SKM-1 treated with dmso at 0.1 percent for 144 hours (cell line): ENCODE measurements at regions not wholly inside any gene's neighbourhood (a gene's known extent, or its start where the extent isn't known, plus 50 kb on each side); places are given as distances from the start of the nearest gene placed in this dataset.

Experiments
- DNase-seq: peaks from one replicate; lab custom pipeline; 2025; ENCODE audit not compliant: unreplicated experiment; lab: John Stamatoyannopoulos, UW

GRCh38 chr13:89751432-89751930, 1596.0 kb upstream of the MIR17HG start:
- DNase-seq, result no peak

GRCh38 chr13:89752394-89752793, 1595.1 kb upstream of the MIR17HG start:
- DNase-seq, result no peak

DNA sequence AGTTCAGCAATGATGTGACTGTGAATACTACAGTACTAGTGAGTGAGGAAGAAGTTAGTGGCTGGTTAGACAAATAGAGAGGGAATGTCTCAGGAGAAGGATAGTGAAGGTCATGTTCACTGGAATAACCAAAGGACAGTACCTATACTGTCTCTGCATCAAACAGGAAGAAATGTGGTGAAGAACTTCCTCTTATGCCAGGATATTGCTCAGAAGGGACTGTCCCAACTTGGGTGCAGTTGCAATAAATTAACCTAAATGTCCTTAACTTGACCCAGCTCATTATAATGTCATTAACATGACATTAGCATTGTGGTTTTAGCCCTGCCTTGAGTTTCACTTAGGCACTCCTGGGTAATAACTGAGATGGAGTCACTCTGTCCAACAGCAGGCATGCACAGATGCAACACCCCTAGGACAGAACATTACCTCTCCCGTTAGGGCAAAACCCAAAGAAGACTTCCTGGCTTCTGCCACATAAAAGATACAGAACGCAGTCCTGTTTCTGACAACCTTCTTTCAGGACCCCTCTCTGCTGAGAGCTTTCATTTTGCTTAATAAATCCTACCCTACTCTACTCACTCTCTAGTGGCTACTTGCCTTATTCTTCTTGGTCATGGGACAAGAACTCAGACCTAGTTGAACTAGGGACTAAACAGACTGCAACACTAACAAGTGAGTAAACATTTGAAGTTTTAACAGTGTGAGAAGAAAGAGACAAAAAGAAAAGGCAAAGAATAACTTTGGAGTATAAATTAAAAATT, 1591.6 kb upstream of the MIR17HG start:
- DNase-seq, result peak; percentile 27

DNA sequence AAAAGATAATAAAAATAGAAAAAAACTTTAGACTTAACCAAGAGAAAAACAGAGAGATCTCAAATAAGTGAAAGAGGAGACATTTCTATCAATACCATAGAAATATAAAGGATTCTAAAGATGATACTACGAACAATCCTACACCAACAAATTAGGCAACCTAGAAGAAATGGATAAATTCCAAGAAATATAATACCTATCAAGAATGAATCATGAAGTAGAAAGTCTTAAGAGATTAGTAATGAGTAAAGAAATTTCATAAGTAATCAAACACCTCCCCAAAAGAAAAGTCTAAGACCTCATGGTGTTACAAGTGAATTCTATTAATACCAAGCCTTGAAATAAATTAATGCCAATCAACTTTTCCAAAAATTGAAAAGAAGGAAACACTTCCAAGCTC, 1584.5 kb upstream of the MIR17HG start:
- DNase-seq, result no peak

GRCh38 chr13:89783221-89783755, 1564.2 kb upstream of the MIR17HG start:
- no peak for DNase-seq

- DNase-seq, result no peak
Observed at GRCh38 chr13:89784161-89784809, 1563.2 kb upstream of the MIR17HG start.

GRCh38 chr13:89786531-89786930, 1561.0 kb upstream of the MIR17HG start:
- DNase-seq, result no peak

DNA sequence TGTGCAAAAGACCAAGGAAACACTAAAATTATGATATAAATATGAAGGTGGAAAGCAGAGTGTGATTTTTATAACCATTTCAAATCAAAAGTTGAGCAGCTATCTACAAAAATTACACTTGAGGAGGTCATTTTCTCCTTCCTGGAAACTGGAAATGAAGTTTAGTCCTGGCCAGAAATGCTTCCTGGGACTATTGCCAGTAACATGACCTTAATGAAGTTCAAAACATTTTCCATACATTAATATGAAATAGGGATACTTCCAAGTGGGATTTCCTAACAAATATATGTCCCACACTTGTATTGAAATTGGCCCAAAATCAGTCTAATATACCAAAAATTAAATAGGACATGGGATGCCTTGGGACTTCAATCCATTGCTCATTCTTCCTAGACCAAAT, 1556.8 kb upstream of the MIR17HG start:
- DNase-seq, result no peak

- DNase-seq, result no peak
Observed at GRCh38 chr13:89791971-89792630, 1555.4 kb upstream of the MIR17HG start.

- no peak for DNase-seq
Observed at GRCh38 chr13:89796196-89796595, 1551.3 kb upstream of the MIR17HG start.

DNA sequence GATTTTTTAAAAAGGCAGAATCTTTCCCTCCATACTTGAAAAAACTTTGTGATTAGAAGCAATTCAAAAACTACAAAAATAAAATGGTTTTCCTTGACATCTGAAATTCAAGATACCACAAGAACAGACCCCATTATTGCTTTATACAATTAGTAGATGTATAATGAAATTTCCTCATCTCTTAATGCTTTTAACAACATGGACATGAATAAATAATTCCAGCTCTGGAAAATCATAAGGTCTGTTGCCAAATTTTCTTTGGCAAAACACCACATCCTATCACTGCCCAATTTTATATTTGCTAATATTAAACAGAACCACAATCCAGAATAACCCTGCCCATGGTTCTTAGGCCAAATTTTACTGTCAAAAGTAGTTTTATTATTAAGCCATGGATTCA, 1543.6 kb upstream of the MIR17HG start:
- DNase-seq, result no peak

DNA sequence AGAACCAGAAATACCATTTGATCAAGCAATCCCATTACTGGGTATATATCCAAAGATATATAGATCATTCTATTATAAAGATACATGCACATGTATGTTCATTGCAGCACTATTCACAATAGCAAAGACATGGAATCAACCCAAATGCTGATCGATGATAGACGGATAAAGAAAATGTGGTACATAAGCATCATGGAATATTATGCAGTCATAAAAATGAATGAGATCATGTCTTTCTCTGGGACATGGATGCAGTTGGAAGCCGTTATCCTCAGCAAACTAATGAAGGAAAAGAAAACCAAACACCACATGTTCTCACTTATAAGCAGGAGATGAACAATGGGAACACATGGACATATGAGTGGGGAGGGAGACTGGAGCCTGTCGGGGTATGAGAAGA, 1540.9 kb upstream of the MIR17HG start:
- no peak for DNase-seq

DNA sequence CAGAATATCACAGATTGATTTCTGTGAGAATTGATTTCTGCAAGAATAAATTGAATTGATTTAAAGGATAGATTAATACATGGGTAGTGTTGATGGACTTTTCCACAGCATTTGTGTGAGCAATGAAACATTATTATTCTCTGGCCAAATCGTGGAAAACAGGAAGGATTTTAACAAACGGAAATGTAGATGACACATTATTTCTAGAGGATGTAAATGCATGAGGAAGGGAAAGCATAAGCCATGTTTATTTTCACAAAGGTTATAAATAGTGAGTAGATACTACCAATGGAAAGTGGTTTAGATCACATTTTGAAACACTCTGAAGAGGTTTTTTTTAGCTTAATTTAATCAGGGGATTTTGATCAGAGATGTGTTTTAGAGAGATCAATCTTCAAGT, 1534.6 kb upstream of the MIR17HG start:
- no peak for DNase-seq

DNA sequence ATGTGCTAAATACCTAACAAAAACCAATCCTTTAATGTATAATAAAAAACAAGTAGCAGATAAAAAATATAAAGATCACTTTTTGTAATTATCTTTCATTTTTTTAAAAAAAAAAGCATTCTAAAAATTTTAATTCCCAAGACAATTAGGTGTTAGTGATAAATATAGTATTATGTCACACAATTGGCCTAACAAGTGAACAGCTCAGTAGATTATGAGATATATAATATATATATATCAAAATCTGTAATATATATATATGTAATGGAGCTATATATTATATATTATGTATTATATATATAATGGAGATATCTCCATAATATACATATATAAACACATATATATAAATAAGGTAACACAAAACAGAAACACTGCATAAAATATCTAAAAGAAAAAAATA, 1531.1 kb upstream of the MIR17HG start:
- DNase-seq, result no peak

GRCh38 chr13:89822467-89822866, 1525.0 kb upstream of the MIR17HG start:
- DNase-seq, result no peak

- DNase-seq, result no peak
Observed at GRCh38 chr13:89827552-89827951, 1519.9 kb upstream of the MIR17HG start.

GRCh38 chr13:89828506-89828905, 1519.0 kb upstream of the MIR17HG start:
- no peak for DNase-seq

DNA sequence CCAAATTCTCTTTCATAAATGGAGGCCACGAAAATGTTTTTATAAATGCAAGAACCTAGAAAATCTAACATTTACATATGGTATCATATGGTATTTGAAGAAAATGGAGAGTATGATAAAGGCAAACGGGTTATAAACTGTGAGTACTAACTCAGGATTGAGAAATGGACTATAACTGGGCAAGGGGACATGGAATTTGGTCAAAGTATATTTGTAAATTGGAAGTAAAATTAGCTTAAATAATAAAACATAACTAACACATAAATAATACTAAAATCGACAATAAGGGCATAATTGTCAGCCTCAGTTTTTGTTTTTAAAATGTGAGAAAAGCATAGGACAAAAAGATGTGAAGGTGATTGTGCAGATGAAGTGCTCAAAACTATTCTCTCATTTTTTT, 1516.3 kb upstream of the MIR17HG start:
- no peak for DNase-seq

- no peak for DNase-seq
Observed at GRCh38 chr13:89832827-89833226, 1514.7 kb upstream of the MIR17HG start.

- no peak for DNase-seq
Observed at GRCh38 chr13:89843621-89844020, 1503.9 kb upstream of the MIR17HG start.

DNA sequence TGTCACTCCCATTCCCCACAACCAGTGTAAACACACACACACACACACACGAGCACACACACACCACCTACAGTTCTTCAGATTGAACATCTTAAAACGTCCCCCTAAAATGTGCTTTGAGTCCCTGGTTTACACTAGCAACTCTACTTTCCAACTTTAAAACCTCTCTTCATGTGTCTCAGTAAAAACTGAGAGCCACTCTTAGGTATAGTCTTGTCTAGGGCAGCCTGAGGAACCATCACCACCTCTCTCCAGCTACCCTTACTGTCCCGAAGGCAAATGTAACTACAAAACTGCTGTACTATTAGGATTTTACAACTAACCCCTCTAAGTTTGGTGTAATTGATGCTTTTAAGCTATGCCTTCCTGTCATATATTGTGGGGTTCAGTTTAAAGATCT, 1501.6 kb upstream of the MIR17HG start:
- DNase-seq, result no peak
